IMR-90 (cell line): ENCODE measurements at regions not wholly inside any gene's neighbourhood (a gene's known extent, or its start where the extent isn't known, plus 50 kb on each side); places are given as distances from the start of the nearest gene placed in this dataset.
"Not testable (repeated sequence)": the region's sequence is repeated elsewhere in the genome, so short reads cannot be mapped to it uniquely, and the experiment has no call there.

Source experiments
- ATAC-seq: fragments of 200-7000 bp; cut with Tn5 transposase; 2 replicates; pipeline ENCODE4 v1.9.1; 2020; ENCODE audit warnings: low read depth, mild to moderate bottlenecking, moderate library complexity
- BruUV-seq: library from RNA; stranded (reverse); fragments of 400-500 nt; replicated peaks from 2 replicates; lab custom pipeline; 2021; lab: Mats Ljungman, UMichigan
- CTCF ChIA-PET: fragments of 300-600 bp; formaldehyde crosslinking; extraction: SDS; loops from one replicate; lab custom pipeline; 2021; ENCODE audit warnings: antibody characterized with exemption; lab: Yijun Ruan, JAX
- POLR2A ChIA-PET: fragments of 300-600 bp; sonication (Branson Sonifier 250); formaldehyde crosslinking; loops from one replicate; lab custom pipeline; 2022; ENCODE audit warnings: antibody characterized with exemption; ENCODE audit not compliant: unreplicated experiment; lab: Charles Lee
- DNase-seq: peaks from one replicate; pipeline ENCODE4 v3.0.0; 2013
- H2AFZ ChIP-seq: replicated peaks from 2 replicates; pipeline ENCODE3; 2013; ENCODE audit warnings: low read length, mild to moderate bottlenecking; ENCODE audit not compliant: poor library complexity
- H2AK5ac ChIP-seq: 2 replicates; pipeline ENCODE4 v1.6.1; 2013; ENCODE audit warnings: low read depth, low read length, inconsistent platforms
- H2AK9ac ChIP-seq: replicated peaks from 2 replicates; pipeline ENCODE3; 2013; ENCODE audit warnings: mild to moderate bottlenecking, low read depth, low read length, moderate library complexity; ENCODE audit not compliant: poor library complexity
- H2BK120ac ChIP-seq: 2 replicates; pipeline ENCODE4 v1.6.1; 2013; ENCODE audit warnings: low read depth, low read length, inconsistent platforms
- H2BK15ac ChIP-seq: 3 replicates; pipeline ENCODE4 v1.6.1; 2013; ENCODE audit warnings: low read depth, low read length, inconsistent platforms
- H2BK20ac ChIP-seq: 2 replicates; pipeline ENCODE4 v1.6.1; 2013; ENCODE audit warnings: low read depth, mild to moderate bottlenecking, inconsistent platforms, low read length, moderate library complexity
- H2BK5ac ChIP-seq: 2 replicates; pipeline ENCODE4 v1.6.1; 2013; ENCODE audit warnings: mild to moderate bottlenecking, low read depth, low read length, inconsistent platforms; ENCODE audit not compliant: poor library complexity, severe bottlenecking
- H3K14ac ChIP-seq: replicated peaks from 2 replicates; pipeline ENCODE4 v1.6.1; 2013; ENCODE audit warnings: low read depth, low read length, inconsistent platforms
- H3K18ac ChIP-seq: 2 replicates; pipeline ENCODE4 v1.6.1; 2013; ENCODE audit warnings: low read depth, low read length, control low read depth
- H3K23ac ChIP-seq: 2 replicates; pipeline ENCODE4 v1.6.1; 2013; ENCODE audit warnings: low read depth, low read length, inconsistent platforms
- H3K27ac ChIP-seq: 2 replicates; pipeline ENCODE4 v1.5.1; 2013; ENCODE audit warnings: mild to moderate bottlenecking, control low read depth, low read length; ENCODE audit not compliant: insufficient read depth
- H3K27me3 ChIP-seq: 2 replicates; pipeline ENCODE4 v1.6.1; 2013; ENCODE audit warnings: low read length; ENCODE audit not compliant: control insufficient read depth, insufficient read depth
- H3K36me3 ChIP-seq: 2 replicates; pipeline ENCODE4 v1.6.1; 2013; ENCODE audit warnings: low read length, mixed read lengths; ENCODE audit not compliant: control insufficient read depth, insufficient read depth
- H3K4ac ChIP-seq: 2 replicates; pipeline ENCODE4 v1.6.1; 2013; ENCODE audit warnings: low read depth, low read length, inconsistent platforms
- H3K4me1 ChIP-seq: 2 replicates; pipeline ENCODE4 v1.6.1; 2013; ENCODE audit warnings: low read length, mixed read lengths; ENCODE audit not compliant: control insufficient read depth, insufficient read depth
- H3K4me2 ChIP-seq: 2 replicates; pipeline ENCODE4 v1.6.1; 2013; ENCODE audit warnings: low read depth, mild to moderate bottlenecking, control low read depth, low read length, moderate library complexity
- H3K4me3 ChIP-seq: 2 replicates; pipeline ENCODE4 v1.5.1; 2013; ENCODE audit warnings: low read depth, mild to moderate bottlenecking, control low read depth, low read length, moderate library complexity; ENCODE audit not compliant: insufficient read depth
- H3K56ac ChIP-seq: 2 replicates; pipeline ENCODE4 v1.6.1; 2013; ENCODE audit warnings: low read length, inconsistent platforms; ENCODE audit not compliant: insufficient read depth; ENCODE audit errors: extremely low read depth
- H3K79me1 ChIP-seq, 2 experiments: 2 replicates each; pipeline ENCODE4 v1.6.1; 2013; ENCODE audit warnings: low read length in 2 of 2, inconsistent platforms in 1 of 2, low read depth in 1 of 2
- H3K9ac ChIP-seq: 2 replicates; pipeline ENCODE4 v1.6.1; 2013; ENCODE audit warnings: low read depth, low read length, control low read depth
- H3K9me1 ChIP-seq: 2 replicates; pipeline ENCODE4 v1.6.1; 2013; ENCODE audit warnings: low read length, inconsistent platforms; ENCODE audit not compliant: insufficient read depth
- H3K9me3 ChIP-seq: 2 replicates; pipeline ENCODE4 v1.6.1; 2013; ENCODE audit warnings: low read length; ENCODE audit not compliant: control insufficient read depth, insufficient read depth
- H4K20me1 ChIP-seq: 2 replicates; pipeline ENCODE4 v1.6.1; 2013; ENCODE audit warnings: low read length, inconsistent platforms; ENCODE audit not compliant: insufficient read depth
- H4K5ac ChIP-seq: 2 replicates; pipeline ENCODE4 v1.6.1; 2013; ENCODE audit warnings: mild to moderate bottlenecking, low read depth, low read length, control low read depth
- H4K8ac ChIP-seq, 2 experiments: 2 replicates each; pipeline ENCODE4 v1.6.1; 2013; ENCODE audit warnings: low read depth in 2 of 2, low read length in 2 of 2, control low read depth in 1 of 2, inconsistent platforms in 1 of 2
- H4K91ac ChIP-seq: 2 replicates; pipeline ENCODE4 v1.6.1; 2013; ENCODE audit warnings: low read depth, low read length, inconsistent platforms; ENCODE audit not compliant: insufficient read depth
- WGBS, 2 experiments: methylation state at CpG; one replicate each; pipeline versions ENCODE4 v1.1.5 to v1.1.7; 2013; ENCODE audit warnings: missing lambda C conversion rate in 2 of 2; ENCODE audit not compliant: insufficient read length in 1 of 2; ENCODE audit errors: extremely low coverage in 2 of 2; 5-methylcytosine and 5-hydroxymethylcytosine counted together
- dilution Hi-C: fragments of 300-500 bp; cut with HindIII; formaldehyde crosslinking; loops from one replicate; pipeline ENCODE4 v1.14.3; 2018; ENCODE audit warnings: low sequenced_read_pairs; ENCODE audit not compliant: unreplicated experiment
- in situ Hi-C: fragments of 300-500 bp; cut with MboI; formaldehyde crosslinking; loops from 3 replicates; pipeline ENCODE4 v1.14.3; 2019; ENCODE audit warnings: low sequenced_read_pairs, inconsistent platforms, mixed read lengths
- intact Hi-C: fragments of 100-400 bp; cut with micrococcal nuclease; formaldehyde crosslinking; loops from 2 replicates; pipeline ENCODE4 v1.10.0; 2022

DNA sequence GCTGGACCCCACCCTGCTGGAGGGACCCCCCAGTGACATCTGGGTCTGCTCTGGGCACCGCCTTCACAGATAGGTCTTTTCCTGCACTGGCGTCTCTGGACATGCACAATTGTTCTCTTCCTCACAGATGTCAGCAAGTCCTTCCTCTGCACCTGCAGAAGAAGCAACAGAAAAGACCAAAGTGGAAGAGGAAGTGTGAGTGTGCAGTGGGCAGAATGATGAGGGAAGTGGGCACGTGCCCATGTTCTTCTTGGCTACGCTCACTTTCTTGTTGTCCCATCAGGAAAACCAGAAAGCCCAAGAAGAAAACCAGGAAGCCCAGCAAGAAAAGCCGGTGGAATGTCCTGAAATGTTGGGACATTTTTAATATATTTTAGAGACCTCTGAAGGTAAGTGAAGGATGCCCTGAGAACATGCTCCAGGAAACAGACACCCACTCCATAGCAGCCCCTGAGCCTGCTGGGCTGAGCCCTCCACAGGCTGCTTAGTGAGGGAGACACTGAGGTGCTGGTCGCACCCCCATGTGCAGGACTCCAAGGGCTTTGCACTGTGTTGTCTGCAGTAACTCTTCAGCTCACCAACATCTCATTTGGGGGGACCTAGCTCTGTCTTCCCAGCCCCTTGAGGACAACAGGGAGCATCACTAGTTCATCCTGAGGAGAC, 124.4 kb upstream of the SIMC1 start:
- H2AK9ac ChIP-seq, H3K4me3 ChIP-seq, H2AK5ac ChIP-seq, H4K8ac ChIP-seq, H3K4me1 ChIP-seq, H3K79me1 ChIP-seq, H3K36me3 ChIP-seq, in situ Hi-C loops, DNase-seq, H3K18ac ChIP-seq, H3K14ac ChIP-seq, H3K4me2 ChIP-seq, H2BK15ac ChIP-seq, H3K27me3 ChIP-seq, H2BK5ac ChIP-seq, H2BK120ac ChIP-seq, H3K27ac ChIP-seq, H4K20me1 ChIP-seq, CTCF ChIA-PET, H3K56ac ChIP-seq, H2AFZ ChIP-seq, H3K9me1 ChIP-seq, POLR2A ChIA-PET, H3K9ac ChIP-seq, intact Hi-C loops, H3K23ac ChIP-seq, H3K4ac ChIP-seq, H4K5ac ChIP-seq, H4K91ac ChIP-seq, H3K9me3 ChIP-seq, dilution Hi-C loops, BruUV-seq, ATAC-seq, H2BK20ac ChIP-seq: not testable (repeated sequence)
- no CpG with 5 or more reads among the region's 6 CpGs for WGBS, 2 experiments

DNA sequence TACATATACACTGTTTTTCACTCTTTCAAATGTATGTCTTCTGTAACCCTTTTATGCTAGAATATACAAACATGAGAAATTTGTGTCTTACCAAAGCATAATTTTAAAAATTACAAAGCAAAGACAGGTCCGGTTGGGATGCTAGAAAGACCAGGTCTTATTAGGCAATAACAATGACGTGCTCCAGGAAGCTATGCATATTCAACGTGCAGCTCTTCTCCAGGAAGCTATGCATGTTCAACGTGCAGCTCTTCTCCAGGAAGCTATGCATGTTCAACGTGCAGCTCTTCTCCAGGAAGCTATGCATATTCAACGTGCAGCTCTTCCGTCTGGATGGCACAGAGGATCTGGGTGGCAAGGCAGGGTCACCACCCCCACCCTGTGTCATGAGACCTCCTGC, 123.4 kb upstream of the SIMC1 start:
- in situ Hi-C loops, DNase-seq, H3K18ac ChIP-seq, H2BK15ac ChIP-seq, H4K91ac ChIP-seq, H3K23ac ChIP-seq, ATAC-seq, H3K14ac ChIP-seq, H3K36me3 ChIP-seq, H3K9me1 ChIP-seq, dilution Hi-C loops, H2BK20ac ChIP-seq, H3K9ac ChIP-seq, H3K27me3 ChIP-seq, BruUV-seq, H4K8ac ChIP-seq, H4K20me1 ChIP-seq, H3K4me1 ChIP-seq, H3K9me3 ChIP-seq, H3K4me3 ChIP-seq, H2BK120ac ChIP-seq, H4K5ac ChIP-seq, H3K4me2 ChIP-seq, H3K79me1 ChIP-seq, H3K4ac ChIP-seq, CTCF ChIA-PET, H3K27ac ChIP-seq, H2AK9ac ChIP-seq, H2BK5ac ChIP-seq, H2AK5ac ChIP-seq, POLR2A ChIA-PET, intact Hi-C loops, H3K56ac ChIP-seq, H2AFZ ChIP-seq: not testable (repeated sequence)
- WGBS, 2 experiments, result no CpG with 5 or more reads among the region's 7 CpGs
